Chondrocyte (in vitro differentiated cells): ENCODE measurements at regions not wholly inside any gene's neighbourhood (a gene's known extent, or its start where the extent isn't known, plus 50 kb on each side); places are given as distances from the start of the nearest gene placed in this dataset.
"Not testable (repeated sequence)": the region's sequence is repeated elsewhere in the genome, so short reads cannot be mapped to it uniquely, and the experiment has no call there.

ENCODE experiments used
- DNase-seq: peaks from one replicate; pipeline ENCODE4 v3.0.0; 2021; ENCODE audit warnings: mixed read lengths, low spot score
- H3K27ac Mint-ChIP-seq: one replicate; pipeline ENCODE4 v1.8.0; 2021; ENCODE audit warnings: mild to moderate bottlenecking, moderate library complexity, mixed read lengths; ENCODE audit not compliant: unreplicated experiment
- H3K27me3 Mint-ChIP-seq: 2 replicates; pipeline ENCODE4 v1.8.0; 2021; ENCODE audit warnings: low read depth, mixed read lengths
- H3K36me3 Mint-ChIP-seq: 2 replicates; pipeline ENCODE4 v1.8.0; 2021; ENCODE audit warnings: low read depth, mixed read lengths
- H3K4me1 Mint-ChIP-seq: 2 replicates; pipeline ENCODE4 v1.8.0; 2021; ENCODE audit warnings: low read depth, mild to moderate bottlenecking, mixed read lengths
- H3K4me3 Mint-ChIP-seq: one replicate; pipeline ENCODE4 v1.8.0; 2021; ENCODE audit warnings: mild to moderate bottlenecking, moderate library complexity, mixed read lengths; ENCODE audit not compliant: unreplicated experiment
- H3K9me3 Mint-ChIP-seq: 2 replicates; pipeline ENCODE4 v1.8.0; 2021; ENCODE audit warnings: low read depth, mixed read lengths
- CTCF ChIP-seq: fragments of 200-600 bp; sonication (generic); IDR thresholded peaks from 2 replicates; pipeline ENCODE4 v1.5.0; 2021; ENCODE audit warnings: antibody characterized with exemption, mild to moderate bottlenecking, moderate library complexity

GRCh38 chr5:93941897-93942296 lies 200.5 kb upstream of the POU5F2 start:
- no peak for DNase-seq
- no peak overlapping the region for H3K4me3 Mint-ChIP-seq
- H3K4me1 Mint-ChIP-seq, result peaks cover 3% of the 10 kb centered on the region
- TF ChIP-seq CTCF, result no peak
- no peaks in the 10 kb centered on the region for H3K36me3 Mint-ChIP-seq
- H3K27me3 Mint-ChIP-seq, result no peaks in the 10 kb centered on the region
- no peak overlapping the region for H3K27ac Mint-ChIP-seq
- no peaks in the 10 kb centered on the region for H3K9me3 Mint-ChIP-seq

- H3K27ac Mint-ChIP-seq, H3K9me3 Mint-ChIP-seq, DNase-seq, H3K27me3 Mint-ChIP-seq, H3K4me3 Mint-ChIP-seq, H3K36me3 Mint-ChIP-seq: not testable (repeated sequence)
- H3K4me1 Mint-ChIP-seq, result peaks cover 16% of the 10 kb centered on the region
These were observed 191.9 kb upstream of the POU5F2 start for GRCh38 chr5:93933269-93933668.

GRCh38 chr5:93930098-93930497 lies 188.7 kb upstream of the POU5F2 start:
- peaks cover 3% of the 10 kb centered on the region for H3K36me3 Mint-ChIP-seq
- peaks cover 29% of the 10 kb centered on the region for H3K4me1 Mint-ChIP-seq
- H3K9me3 Mint-ChIP-seq, result peaks cover 8% of the 10 kb centered on the region
- DNase-seq, result no peak
- no peak for TF ChIP-seq CTCF
- no peak overlapping the region for H3K27ac Mint-ChIP-seq
- no peaks in the 10 kb centered on the region for H3K27me3 Mint-ChIP-seq
- no peak overlapping the region for H3K4me3 Mint-ChIP-seq

- Mint-ChIP-seq H3K27me3 (no peaks in the 10 kb centered on the region), H3K36me3 (peaks cover 3% of the 10 kb centered on the region), H3K4me3 (no peak overlapping the region), H3K27ac (peak overlapping the region; percentile 12), H3K9me3 (peaks cover 7% of the 10 kb centered on the region), H3K4me1 (peaks cover 38% of the 10 kb centered on the region)
- no peak for DNase-seq
- TF ChIP-seq CTCF, result no peak
These were observed 187.7 kb upstream of the POU5F2 start for GRCh38 chr5:93929131-93929530.

GRCh38 chr5:93926831-93927620 lies 185.6 kb upstream of the POU5F2 start:
- Mint-ChIP-seq H3K4me1 (peaks cover 38% of the 10 kb centered on the region), H3K4me3 (no peak overlapping the region), H3K36me3 (peaks cover 2% of the 10 kb centered on the region), H3K27me3 (no peaks in the 10 kb centered on the region), H3K9me3 (peaks cover 2% of the 10 kb centered on the region), H3K27ac (no peak overlapping the region)
- no peak for DNase-seq
- TF ChIP-seq CTCF, result no peak

- Mint-ChIP-seq H3K4me3 (no peak overlapping the region), H3K36me3 (peaks cover 2% of the 10 kb centered on the region), H3K27me3 (no peaks in the 10 kb centered on the region), H3K9me3 (peaks cover 3% of the 10 kb centered on the region), H3K4me1 (peaks cover 38% of the 10 kb centered on the region), H3K27ac (no peak overlapping the region)
- TF ChIP-seq CTCF, result no peak
- no peak for DNase-seq
These were observed 183.9 kb upstream of the POU5F2 start for GRCh38 chr5:93925321-93925720.
